DND-41 (cell line): ENCODE measurements at regions not wholly inside any gene's neighbourhood (a gene's known extent, or its start where the extent isn't known, plus 50 kb on each side); places are given as distances from the start of the nearest gene placed in this dataset.
"Not testable (repeated sequence)": the region's sequence is repeated elsewhere in the genome, so short reads cannot be mapped to it uniquely, and the experiment has no call there.

ENCODE experiments used
- ATAC-seq: fragments of 200-7000 bp; cut with Tn5 transposase; 3 replicates; pipeline ENCODE4 v1.9.1; 2021; ENCODE audit warnings: low read depth; ENCODE audit not compliant: insufficient read depth
- DNase-seq: peaks from one replicate; pipeline ENCODE4 v3.0.0-alpha.2; 2020
- H2AFZ ChIP-seq: 2 replicates; pipeline ENCODE4 v1.6.0; 2012; ENCODE audit warnings: low read depth, low read length
- H3K27ac ChIP-seq: 2 replicates; pipeline ENCODE4 v1.5.1; 2012; ENCODE audit warnings: low read length, inconsistent platforms
- H3K27me3 ChIP-seq: fragments of 200-600 bp; sonication (generic); 2 replicates; pipeline ENCODE4 v1.6.0; 2012; ENCODE audit warnings: low read length, mild to moderate bottlenecking, inconsistent platforms; ENCODE audit not compliant: insufficient read depth, poor library complexity
- H3K36me3 ChIP-seq: 2 replicates; pipeline ENCODE4 v1.5.1; 2012; ENCODE audit warnings: low read length, inconsistent platforms; ENCODE audit not compliant: insufficient read depth
- H3K4me1 ChIP-seq: 2 replicates; pipeline ENCODE4 v1.5.1; 2012; ENCODE audit warnings: mild to moderate bottlenecking, low read length; ENCODE audit not compliant: insufficient read depth
- H3K4me2 ChIP-seq: 2 replicates; pipeline ENCODE4 v1.6.0; 2012; ENCODE audit warnings: mild to moderate bottlenecking, moderate library complexity, low read length, inconsistent platforms; ENCODE audit not compliant: insufficient read depth
- H3K4me3 ChIP-seq, 2 experiments: fragments of 200-600 bp in 1 of 2; shearing (Covaris generic) in 1 of 2; 2 replicates each; pipeline ENCODE4 v1.5.1; 2012 to 2016; ENCODE audit warnings: inconsistent platforms in 2 of 2, low read length in 2 of 2, mild to moderate bottlenecking in 2 of 2, low read depth in 1 of 2, moderate library complexity in 1 of 2
- H3K79me2 ChIP-seq: 2 replicates; pipeline ENCODE4 v1.6.0; 2012; ENCODE audit warnings: low read length, inconsistent platforms; ENCODE audit not compliant: insufficient read depth
- H3K9ac ChIP-seq: 2 replicates; pipeline ENCODE4 v1.6.0; 2012; ENCODE audit warnings: low read depth, mild to moderate bottlenecking, inconsistent platforms, low read length, moderate library complexity
- H3K9me3 ChIP-seq: 2 replicates; pipeline ENCODE4 v1.5.1; 2012; ENCODE audit warnings: low read length, moderate library complexity, mild to moderate bottlenecking, inconsistent platforms; ENCODE audit not compliant: insufficient read depth, severe bottlenecking
- H4K20me1 ChIP-seq: 2 replicates; pipeline ENCODE4 v1.6.0; 2012; ENCODE audit warnings: low read length; ENCODE audit not compliant: insufficient read depth
- CTCF ChIP-seq: IDR thresholded peaks from 2 replicates; pipeline ENCODE4 v1.5.1; 2012; ENCODE audit warnings: borderline replicate concordance, low read length, moderate library complexity, mild to moderate bottlenecking; ENCODE audit not compliant: poor library complexity, severe bottlenecking; ENCODE audit errors: extremely low read depth
- EZH2 ChIP-seq: IDR thresholded peaks from 3 replicates; pipeline ENCODE4 v1.6.1; 2012; ENCODE audit warnings: borderline replicate concordance, low read depth, mild to moderate bottlenecking, moderate library complexity, low read length, inconsistent platforms; ENCODE audit not compliant: severe bottlenecking

- no peaks in the 10 kb centered on the region for H4K20me1 ChIP-seq
- no peaks in the 10 kb centered on the region for H3K79me2 ChIP-seq
- H3K9ac ChIP-seq = no peak overlapping the region
- H3K27ac ChIP-seq = no peak overlapping the region
- no peaks in the 10 kb centered on the region for H3K4me1 ChIP-seq
- no peaks in the 10 kb centered on the region for H3K36me3 ChIP-seq
- no peaks in the 10 kb centered on the region for H3K27me3 ChIP-seq
- no peak overlapping the region for H3K4me3 ChIP-seq
- H3K9me3 ChIP-seq = no peaks in the 10 kb centered on the region
- no peak overlapping the region for H3K4me2 ChIP-seq
- H2AFZ ChIP-seq = no peak overlapping the region
- DNase-seq (no peak), ATAC-seq (no peak)
- TF ChIP-seq EZH2 = no peak
- TF ChIP-seq CTCF = no peak
These were observed 2020.1 kb upstream of the PRR20A start for GRCh38 chr13:55120631-55121030.

GRCh38 chr13:55155046-55155445 lies 1985.7 kb upstream of the PRR20A start:
- H3K4me3 ChIP-seq = no peak overlapping the region
- no peaks in the 10 kb centered on the region for H3K27me3 ChIP-seq
- H3K27ac ChIP-seq = no peak overlapping the region
- TF ChIP-seq EZH2 (no peak), CTCF (no peak)
- ATAC-seq = no peak
- H3K9ac ChIP-seq = no peak overlapping the region
- H2AFZ ChIP-seq = no peak overlapping the region
- no peak overlapping the region for H3K4me2 ChIP-seq
- H3K36me3 ChIP-seq = no peaks in the 10 kb centered on the region
- H3K4me1 ChIP-seq = no peaks in the 10 kb centered on the region
- no peak for DNase-seq
- H3K79me2 ChIP-seq = no peaks in the 10 kb centered on the region
- H4K20me1 ChIP-seq = no peaks in the 10 kb centered on the region
- H3K9me3 ChIP-seq = no peaks in the 10 kb centered on the region

GRCh38 chr13:55159765-55160164 lies 1981.0 kb upstream of the PRR20A start:
- Histone ChIP-seq H3K9me3 (no peaks in the 10 kb centered on the region), H3K27ac (no peak overlapping the region), H3K4me2 (no peak overlapping the region), H3K4me3 (no peak overlapping the region), H3K27me3 (no peaks in the 10 kb centered on the region), H3K4me1 (no peaks in the 10 kb centered on the region), H3K9ac (no peak overlapping the region), H2AFZ (no peak overlapping the region), H3K36me3 (no peaks in the 10 kb centered on the region), H3K79me2 (no peaks in the 10 kb centered on the region), H4K20me1 (no peaks in the 10 kb centered on the region)
- no peak for ATAC-seq
- TF ChIP-seq CTCF = no peak
- TF ChIP-seq EZH2 = no peak
- DNase-seq = no peak

GRCh38 chr13:55160867-55161266 lies 1979.9 kb upstream of the PRR20A start:
- H2AFZ ChIP-seq = no peak overlapping the region
- no peaks in the 10 kb centered on the region for H3K4me1 ChIP-seq

GRCh38 chr13:55178582-55178981 lies 1962.1 kb upstream of the PRR20A start:
- H3K27ac ChIP-seq, H2AFZ ChIP-seq, DNase-seq, H3K79me2 ChIP-seq, H3K4me3 ChIP-seq, H3K36me3 ChIP-seq, H3K27me3 ChIP-seq, H4K20me1 ChIP-seq, H3K4me1 ChIP-seq, H3K9ac ChIP-seq, H3K4me2 ChIP-seq, ATAC-seq, H3K9me3 ChIP-seq: not testable (repeated sequence)

More at GRCh38 chr13:55160867-55161266, 1979.9 kb upstream of the PRR20A start:
- no peak overlapping the region for H3K9ac ChIP-seq
- peaks cover 3% of the 10 kb centered on the region for H3K9me3 ChIP-seq
- H3K36me3 ChIP-seq = no peaks in the 10 kb centered on the region
- H3K79me2 ChIP-seq = no peaks in the 10 kb centered on the region
- H3K27me3 ChIP-seq = no peaks in the 10 kb centered on the region
- H3K4me3 ChIP-seq = no peak overlapping the region
- H3K27ac ChIP-seq = no peak overlapping the region
- H4K20me1 ChIP-seq = no peaks in the 10 kb centered on the region
- ATAC-seq = no peak
- TF ChIP-seq CTCF = no peak
- no peak for TF ChIP-seq EZH2
- no peak overlapping the region for H3K4me2 ChIP-seq
- no peak for DNase-seq
